WERI-Rb-1 (cell line): ENCODE measurements at regions not wholly inside any gene's neighbourhood (a gene's known extent, or its start where the extent isn't known, plus 50 kb on each side); places are given as distances from the start of the nearest gene placed in this dataset.

ENCODE experiments used
- DNase-seq: peaks from one replicate; pipeline ENCODE4 v3.0.0-alpha.2; 2020
- H3K27ac ChIP-seq: fragments of 250-450 bp; sonication (Bioruptor Pico); 2 replicates; pipeline ENCODE4 v1.5.1; 2020; ENCODE audit warnings: mild to moderate bottlenecking, moderate library complexity
- H3K27me3 ChIP-seq: fragments of 250-450 bp; sonication (Bioruptor Pico); 2 replicates; pipeline ENCODE4 v1.5.1; 2021; ENCODE audit warnings: mild to moderate bottlenecking, low read depth, moderate library complexity; ENCODE audit not compliant: insufficient read depth, severe bottlenecking
- H3K36me3 ChIP-seq: fragments of 250-450 bp; sonication (Bioruptor Pico); 2 replicates; pipeline ENCODE4 v1.5.1; 2020; ENCODE audit warnings: mild to moderate bottlenecking, moderate library complexity
- H3K4me3 ChIP-seq: 2 replicates; pipeline ENCODE4 v1.5.1; 2011; ENCODE audit warnings: low read depth, mild to moderate bottlenecking, control low read depth, low read length
- H3K9me3 ChIP-seq: fragments of 250-450 bp; sonication (Bioruptor Pico); 2 replicates; pipeline ENCODE4 v1.5.1; 2021; ENCODE audit warnings: mild to moderate bottlenecking, moderate library complexity; ENCODE audit not compliant: severe bottlenecking
- CTCF ChIP-seq: IDR thresholded peaks from 2 replicates; pipeline ENCODE4 v1.5.1; 2011; ENCODE audit warnings: low read depth, mild to moderate bottlenecking, control low read depth, inconsistent platforms, low read length

GRCh38 chr18:24995056-24995455, 356.9 kb downstream of the ZNF521 start:
- no peak for TF ChIP-seq CTCF
- no peaks in the 10 kb centered on the region for H3K27me3 ChIP-seq
- no peak overlapping the region for H3K4me3 ChIP-seq
- no peak for DNase-seq
- peaks cover 7% of the 10 kb centered on the region for H3K9me3 ChIP-seq
- no peaks in the 10 kb centered on the region for H3K36me3 ChIP-seq
- H3K27ac ChIP-seq, result no peak overlapping the region

GRCh38 chr18:24995755-24996154, 356.2 kb downstream of the ZNF521 start:
- H3K9me3 ChIP-seq, result peaks cover 7% of the 10 kb centered on the region
- TF ChIP-seq CTCF, result no peak
- no peak overlapping the region for H3K27ac ChIP-seq
- no peak for DNase-seq
- no peaks in the 10 kb centered on the region for H3K36me3 ChIP-seq
- H3K4me3 ChIP-seq, result no peak overlapping the region
- H3K27me3 ChIP-seq, result no peaks in the 10 kb centered on the region

- Histone ChIP-seq H3K36me3 (no peaks in the 10 kb centered on the region), H3K27me3 (no peaks in the 10 kb centered on the region), H3K9me3 (peaks cover 7% of the 10 kb centered on the region), H3K4me3 (no peak overlapping the region), H3K27ac (no peak overlapping the region)
- no peak for TF ChIP-seq CTCF
- no peak for DNase-seq
Measured at GRCh38 chr18:24999650-25000267, 352.2 kb downstream of the ZNF521 start.

GRCh38 chr18:25001803-25002202, 350.2 kb downstream of the ZNF521 start:
- H3K4me3 ChIP-seq, result no peak overlapping the region

GRCh38 chr18:25005541-25006403, 346.2 kb downstream of the ZNF521 start:
- no peak for TF ChIP-seq CTCF
- H3K4me3 ChIP-seq, result no peak overlapping the region
- no peaks in the 10 kb centered on the region for H3K9me3 ChIP-seq
- H3K36me3 ChIP-seq, result no peaks in the 10 kb centered on the region
- DNase-seq, result no peak
- no peaks in the 10 kb centered on the region for H3K27me3 ChIP-seq
- H3K27ac ChIP-seq, result no peak overlapping the region

More at GRCh38 chr18:25001803-25002202, 350.2 kb downstream of the ZNF521 start:
- Histone ChIP-seq H3K27ac (no peak overlapping the region), H3K9me3 (peaks cover 7% of the 10 kb centered on the region), H3K27me3 (no peaks in the 10 kb centered on the region), H3K36me3 (no peaks in the 10 kb centered on the region)
- TF ChIP-seq CTCF, result no peak
- no peak for DNase-seq
